Ishikawa (cell line): ENCODE measurements at regions not wholly inside any gene's neighbourhood (a gene's known extent, or its start where the extent isn't known, plus 50 kb on each side); places are given as distances from the start of the nearest gene placed in this dataset.

Experiments used
- EGR1 ChIP-seq: IDR thresholded peaks from 2 replicates; pipeline ENCODE4 v1.6.1; 2012
- TAF1 ChIP-seq: IDR thresholded peaks from 2 replicates; pipeline ENCODE4 v1.6.1; 2012; ENCODE audit warnings: low read depth, mild to moderate bottlenecking
- YY1 ChIP-seq: IDR thresholded peaks from 2 replicates; pipeline ENCODE4 v1.6.1; 2012; ENCODE audit warnings: low read depth
- TF ChIP-seq, protein P1 (sequence below): IDR thresholded peaks from 2 replicates; pipeline ENCODE4 v1.6.1; 2012; ENCODE audit warnings: low read depth, mild to moderate bottlenecking

DNA sequence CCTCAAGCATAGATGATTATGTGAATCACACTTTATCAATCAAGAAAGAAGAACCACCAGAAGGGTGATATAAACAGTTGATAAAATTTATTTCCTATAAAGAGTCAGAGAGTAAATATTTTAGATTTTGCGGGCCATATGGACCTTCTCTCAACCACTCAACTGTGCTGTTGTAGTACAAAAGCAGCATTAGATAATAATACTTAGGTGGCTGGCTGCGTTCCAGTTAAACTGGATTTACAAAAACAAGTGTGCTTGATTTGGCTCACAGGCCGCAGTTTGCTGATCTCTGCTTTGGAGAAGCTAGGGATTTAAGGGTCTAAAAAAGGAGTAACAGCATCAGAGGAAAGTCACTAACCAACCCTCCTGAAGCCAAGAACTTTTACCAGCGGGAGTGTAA is 1406.0 kb downstream of the KCNT2 start:
- no peak for TF ChIP-seq YY1
- TF ChIP-seq TAF1 = no peak
- TF ChIP-seq EGR1 = no peak
- TF ChIP-seq, protein P1, sequence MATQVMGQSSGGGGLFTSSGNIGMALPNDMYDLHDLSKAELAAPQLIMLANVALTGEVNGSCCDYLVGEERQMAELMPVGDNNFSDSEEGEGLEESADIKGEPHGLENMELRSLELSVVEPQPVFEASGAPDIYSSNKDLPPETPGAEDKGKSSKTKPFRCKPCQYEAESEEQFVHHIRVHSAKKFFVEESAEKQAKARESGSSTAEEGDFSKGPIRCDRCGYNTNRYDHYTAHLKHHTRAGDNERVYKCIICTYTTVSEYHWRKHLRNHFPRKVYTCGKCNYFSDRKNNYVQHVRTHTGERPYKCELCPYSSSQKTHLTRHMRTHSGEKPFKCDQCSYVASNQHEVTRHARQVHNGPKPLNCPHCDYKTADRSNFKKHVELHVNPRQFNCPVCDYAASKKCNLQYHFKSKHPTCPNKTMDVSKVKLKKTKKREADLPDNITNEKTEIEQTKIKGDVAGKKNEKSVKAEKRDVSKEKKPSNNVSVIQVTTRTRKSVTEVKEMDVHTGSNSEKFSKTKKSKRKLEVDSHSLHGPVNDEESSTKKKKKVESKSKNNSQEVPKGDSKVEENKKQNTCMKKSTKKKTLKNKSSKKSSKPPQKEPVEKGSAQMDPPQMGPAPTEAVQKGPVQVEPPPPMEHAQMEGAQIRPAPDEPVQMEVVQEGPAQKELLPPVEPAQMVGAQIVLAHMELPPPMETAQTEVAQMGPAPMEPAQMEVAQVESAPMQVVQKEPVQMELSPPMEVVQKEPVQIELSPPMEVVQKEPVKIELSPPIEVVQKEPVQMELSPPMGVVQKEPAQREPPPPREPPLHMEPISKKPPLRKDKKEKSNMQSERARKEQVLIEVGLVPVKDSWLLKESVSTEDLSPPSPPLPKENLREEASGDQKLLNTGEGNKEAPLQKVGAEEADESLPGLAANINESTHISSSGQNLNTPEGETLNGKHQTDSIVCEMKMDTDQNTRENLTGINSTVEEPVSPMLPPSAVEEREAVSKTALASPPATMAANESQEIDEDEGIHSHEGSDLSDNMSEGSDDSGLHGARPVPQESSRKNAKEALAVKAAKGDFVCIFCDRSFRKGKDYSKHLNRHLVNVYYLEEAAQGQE = no peak
